Osteoblast (primary cell): ENCODE measurements at regions not wholly inside any gene's neighbourhood (a gene's known extent, or its start where the extent isn't known, plus 50 kb on each side); places are given as distances from the start of the nearest gene placed in this dataset.

ENCODE experiments used
- DNase-seq: peaks from one replicate; pipeline ENCODE4 v3.0.0; 2011; ENCODE audit warnings: low spot score, mixed read lengths; ENCODE audit not compliant: insufficient read length; ENCODE audit errors: missing footprints
- H2AFZ ChIP-seq: 2 replicates; pipeline ENCODE4 v1.6.0; 2011; ENCODE audit warnings: mild to moderate bottlenecking, low read length
- H3K27ac ChIP-seq: 2 replicates; pipeline ENCODE4 v1.5.1; 2011; ENCODE audit warnings: mild to moderate bottlenecking, low read depth, low read length, moderate library complexity
- H3K27me3 ChIP-seq: 2 replicates; pipeline ENCODE4 v1.6.0; 2012; ENCODE audit warnings: mild to moderate bottlenecking, control low read depth, inconsistent platforms, low read length, moderate library complexity; ENCODE audit not compliant: insufficient read depth
- H3K36me3 ChIP-seq: 2 replicates; pipeline ENCODE4 v1.5.1; 2011; ENCODE audit warnings: mild to moderate bottlenecking, low read length, control low read depth, moderate library complexity; ENCODE audit not compliant: insufficient read depth
- H3K4me1 ChIP-seq: 2 replicates; pipeline ENCODE4 v1.5.1; 2011; ENCODE audit warnings: mild to moderate bottlenecking, low read length, control low read depth, moderate library complexity; ENCODE audit not compliant: insufficient read depth
- H3K4me2 ChIP-seq: 2 replicates; pipeline ENCODE4 v1.6.0; 2011; ENCODE audit warnings: mild to moderate bottlenecking, low read length; ENCODE audit not compliant: insufficient read depth
- H3K4me3 ChIP-seq: fragments of 200-600 bp; sonication (generic); 3 replicates; pipeline ENCODE4 v1.5.1; 2012; ENCODE audit warnings: mild to moderate bottlenecking, low read length, inconsistent platforms; ENCODE audit not compliant: insufficient read depth
- H3K79me2 ChIP-seq: 2 replicates; pipeline ENCODE4 v1.6.0; 2012; ENCODE audit warnings: mild to moderate bottlenecking, low read length, control low read depth, inconsistent platforms; ENCODE audit not compliant: insufficient read depth
- H3K9me3 ChIP-seq: 2 replicates; pipeline ENCODE4 v1.5.1; 2011; ENCODE audit warnings: low read depth, low read length, control low read depth
- H4K20me1 ChIP-seq: 2 replicates; pipeline ENCODE4 v1.6.0; 2012; ENCODE audit warnings: mild to moderate bottlenecking, low read length, control low read depth; ENCODE audit not compliant: insufficient read depth
- CTCF ChIP-seq: IDR thresholded peaks from 2 replicates; pipeline ENCODE4 v1.5.1; 2011; ENCODE audit warnings: mild to moderate bottlenecking, low read depth, low read length, moderate library complexity; ENCODE audit errors: extremely low read depth

- no peaks in the 10 kb centered on the region for H4K20me1 ChIP-seq
- H3K9me3 ChIP-seq: no peaks in the 10 kb centered on the region
- H3K4me2 ChIP-seq: no peak overlapping the region
- peaks cover 4% of the 10 kb centered on the region for H3K4me1 ChIP-seq
- H3K27me3 ChIP-seq: peaks cover 7% of the 10 kb centered on the region
- H3K79me2 ChIP-seq: no peaks in the 10 kb centered on the region
- H3K27ac ChIP-seq: no peak overlapping the region
- H3K36me3 ChIP-seq: no peaks in the 10 kb centered on the region
- no peak for DNase-seq
- H2AFZ ChIP-seq: no peak overlapping the region
- H3K4me3 ChIP-seq: no peak overlapping the region
- TF ChIP-seq CTCF: no peak
These were observed 101.2 kb downstream of the FASLG start for GRCh38 chr1:172760121-172760520.

- Histone ChIP-seq H3K27me3 (no peaks in the 10 kb centered on the region), H2AFZ (no peak overlapping the region), H3K4me1 (peaks cover 4% of the 10 kb centered on the region), H3K79me2 (no peaks in the 10 kb centered on the region), H3K27ac (no peak overlapping the region), H3K9me3 (no peaks in the 10 kb centered on the region), H3K4me3 (no peak overlapping the region), H3K36me3 (no peaks in the 10 kb centered on the region), H4K20me1 (no peaks in the 10 kb centered on the region), H3K4me2 (no peak overlapping the region)
- DNase-seq: no peak
- TF ChIP-seq CTCF: no peak
These were observed 102.9 kb downstream of the FASLG start for GRCh38 chr1:172761581-172762486.

- Histone ChIP-seq H3K27me3 (no peaks in the 10 kb centered on the region), H3K4me2 (no peak overlapping the region), H4K20me1 (no peaks in the 10 kb centered on the region), H2AFZ (no peak overlapping the region), H3K9me3 (no peaks in the 10 kb centered on the region), H3K79me2 (no peaks in the 10 kb centered on the region), H3K36me3 (no peaks in the 10 kb centered on the region), H3K27ac (no peak overlapping the region), H3K4me1 (peaks cover 4% of the 10 kb centered on the region), H3K4me3 (no peak overlapping the region)
- no peak for DNase-seq
- no peak for TF ChIP-seq CTCF
These were observed 104.2 kb downstream of the FASLG start for GRCh38 chr1:172763057-172763456.

- no peaks in the 10 kb centered on the region for H4K20me1 ChIP-seq
- peaks cover 4% of the 10 kb centered on the region for H3K4me1 ChIP-seq
- no peaks in the 10 kb centered on the region for H3K36me3 ChIP-seq
- TF ChIP-seq CTCF: no peak
- H3K27ac ChIP-seq: no peak overlapping the region
- H3K27me3 ChIP-seq: no peaks in the 10 kb centered on the region
- DNase-seq: no peak
- no peaks in the 10 kb centered on the region for H3K79me2 ChIP-seq
- H3K4me3 ChIP-seq: no peak overlapping the region
- no peaks in the 10 kb centered on the region for H3K9me3 ChIP-seq
- no peak overlapping the region for H3K4me2 ChIP-seq
- no peak overlapping the region for H2AFZ ChIP-seq
These were observed 105.5 kb downstream of the FASLG start for GRCh38 chr1:172764378-172764777.
